Kidney (tissue), 13 donors: ENCODE measurements at regions not wholly inside any gene's neighbourhood (a gene's known extent, or its start where the extent isn't known, plus 50 kb on each side); places are given as distances from the start of the nearest gene placed in this dataset.

ENCODE experiments used
- DNase-seq, 5 donors: peaks; one replicate each; pipeline ENCODE4 v3.0.0-alpha.2; 2013 to 2020
- FAIRE-seq: peaks from 2 replicates; lab custom pipeline; 2012; peaks lifted over from hg19 to GRCh38; lab: Jason Lieb, UNC
- H3K27ac ChIP-seq, 2 donors: one replicate each; pipeline ENCODE4 v1.7.0; 2013; ENCODE audit warnings: low read depth in 2 of 2, low read length in 2 of 2, inconsistent platforms in 1 of 2
- H3K27me3 ChIP-seq: one replicate; pipeline ENCODE4 v1.7.1; 2013; ENCODE audit warnings: low read length, inconsistent platforms; ENCODE audit not compliant: control insufficient read depth, insufficient read depth
- H3K36me3 ChIP-seq, 3 donors: one replicate each; pipeline versions ENCODE4 v1.7.0 to v1.7.1; 2013; ENCODE audit warnings: low read length in 3 of 3, control low read depth in 1 of 3, inconsistent platforms in 1 of 3; ENCODE audit not compliant: insufficient read depth in 3 of 3, control insufficient read depth in 2 of 3
- H3K4me1 ChIP-seq, 3 donors: one replicate each; pipeline versions ENCODE4 v1.7.0 to v1.7.1; 2013; ENCODE audit warnings: low read length in 3 of 3, inconsistent platforms in 1 of 3, low read depth in 1 of 3; ENCODE audit not compliant: control insufficient read depth in 2 of 3, insufficient read depth in 2 of 3
- H3K4me3 ChIP-seq, 3 donors: one replicate each; pipeline versions ENCODE4 v1.7.0 to v1.8.1; 2013; ENCODE audit warnings: low read length in 3 of 3, control low read depth in 1 of 3, inconsistent platforms in 1 of 3
- H3K9ac ChIP-seq, 3 donors: one replicate each; pipeline versions ENCODE4 v1.7.0 to v1.7.1; 2013; ENCODE audit warnings: low read length in 3 of 3, control low read depth in 1 of 3, inconsistent platforms in 1 of 3
- H3K9me3 ChIP-seq, 3 donors: one replicate each; pipeline versions ENCODE4 v1.7.0 to v1.7.1; 2013; ENCODE audit warnings: low read length in 3 of 3, control low read depth in 1 of 3, inconsistent platforms in 1 of 3; ENCODE audit not compliant: control insufficient read depth in 2 of 3, insufficient read depth in 1 of 3
- CTCF ChIP-seq: IDR thresholded peaks from 3 replicates; pipeline ENCODE4 v1.5.1; 2012; ENCODE audit warnings: mild to moderate bottlenecking, moderate library complexity, borderline replicate concordance; ENCODE audit not compliant: insufficient read depth; ENCODE audit errors: extremely low read depth
- intact Hi-C: fragments of 100-400 bp; cut with DNase I; formaldehyde crosslinking; loops from one replicate; pipeline ENCODE4 v1.11.1; 2022
- donor health status: control.
- donor health status: control.
- donor health status: control.
- donor health status: control.
- donor health status: control.
- donor health status: DM: yes; HTN: yes; CAD: no.
- donor health status: Normal renal cell carcinoma (clear cell type).

- H3K36me3 ChIP-seq = no peaks in the 10 kb centered on the region
- peaks cover 0 to 2% (median 0%) of the 10 kb centered on the region in 3 donors for H3K4me1 ChIP-seq
- no peak for TF ChIP-seq CTCF
- H3K4me3 ChIP-seq = no peak overlapping the region
- FAIRE-seq (no peak), DNase-seq (no peak)
- H3K27ac ChIP-seq = no peak overlapping the region
- H3K9me3 ChIP-seq = no peaks in the 10 kb centered on the region
- H3K9ac ChIP-seq = no peak overlapping the region
- intact Hi-C loops = no loop called here
- H3K27me3 ChIP-seq = no peaks in the 10 kb centered on the region
These were observed 231.1 kb upstream of the ZNF32 start for GRCh38 chr10:43879742-43880141.

GRCh38 chr10:43879162-43879561, 230.5 kb upstream of the ZNF32 start:
- TF ChIP-seq CTCF = no peak

GRCh38 chr10:43878386-43878785, 229.7 kb upstream of the ZNF32 start:
- peak in 1 of 5 donors; percentile 49 for DNase-seq
- FAIRE-seq = no peak
- Histone ChIP-seq H3K4me1 (peaks cover 0 to 2% (median 0%) of the 10 kb centered on the region in 3 donors), H3K9ac (no peak overlapping the region), H3K36me3 (no peaks in the 10 kb centered on the region), H3K9me3 (no peaks in the 10 kb centered on the region), H3K4me3 (no peak overlapping the region), H3K27me3 (no peaks in the 10 kb centered on the region), H3K27ac (peak overlapping the region in 1 of 2 donors; percentile 23)
- no peak for TF ChIP-seq CTCF
- intact Hi-C loops = no loop called here

More at GRCh38 chr10:43879162-43879561, 230.5 kb upstream of the ZNF32 start:
- Histone ChIP-seq H3K9ac (no peak overlapping the region), H3K4me1 (peaks cover 0 to 2% (median 0%) of the 10 kb centered on the region in 3 donors), H3K27ac (peak overlapping the region in 1 of 2 donors; percentile 41), H3K9me3 (no peaks in the 10 kb centered on the region), H3K4me3 (no peak overlapping the region), H3K27me3 (no peaks in the 10 kb centered on the region), H3K36me3 (no peaks in the 10 kb centered on the region)
- DNase-seq (no peak), FAIRE-seq (no peak)
- intact Hi-C loops = no loop called here

- Histone ChIP-seq H3K4me1 (peaks cover 0 to 2% (median 0%) of the 10 kb centered on the region in 3 donors), H3K9me3 (no peaks in the 10 kb centered on the region), H3K27me3 (no peaks in the 10 kb centered on the region), H3K36me3 (no peaks in the 10 kb centered on the region), H3K27ac (no peak overlapping the region), H3K9ac (no peak overlapping the region), H3K4me3 (no peak overlapping the region)
- TF ChIP-seq CTCF = no peak
- FAIRE-seq (no peak), DNase-seq (peak in 3 of 5 donors; percentile 73 to 87 (median 74))
- intact Hi-C loops = no loop called here
These were observed 228.3 kb upstream of the ZNF32 start for GRCh38 chr10:43876976-43877375.
